ENCODE measurements at regions not wholly inside any gene's neighbourhood (a gene's known extent, or its start where the extent isn't known, plus 50 kb on each side); places are given as distances from the start of the nearest gene placed in this dataset.

GRCh38 chr20:6559791-6560190, 207.7 kb upstream of the BMP2 start:
- TF ChIP-seq CTCF (IDR thresholded peaks at IDR 0.05) = no peak
- intact Hi-C loops (cut with DNase I) = no loop called here

GRCh38 chr20:6558341-6558740, 209.1 kb upstream of the BMP2 start:
- Histone ChIP-seq H3K9me3 (no peaks in the 10 kb centered on the region), H3K9ac (ENCODE audit: low read depth in 2 of 2, low read length in 2 of 2) (no peak overlapping the region), H3K27me3 (no peaks in the 10 kb centered on the region), H3K27ac (no peak overlapping the region), H3K36me3 (no peaks in the 10 kb centered on the region), H3K4me1 (no peaks in the 10 kb centered on the region), H3K4me3 (no peak overlapping the region)
- DNase-seq = no peak
- no peak for TF ChIP-seq CTCF (IDR thresholded peaks at IDR 0.05)
- intact Hi-C loops (cut with DNase I) = no loop called here

More at GRCh38 chr20:6559791-6560190, 207.7 kb upstream of the BMP2 start:
- no peaks in the 10 kb centered on the region for H3K36me3 ChIP-seq
- H3K27me3 ChIP-seq = no peaks in the 10 kb centered on the region
- no peak overlapping the region for H3K9ac ChIP-seq (ENCODE audit: low read depth in 2 of 2, low read length in 2 of 2)
- H3K27ac ChIP-seq = no peak overlapping the region
- H3K9me3 ChIP-seq = no peaks in the 10 kb centered on the region
- no peaks in the 10 kb centered on the region for H3K4me1 ChIP-seq
- no peak for DNase-seq
- H3K4me3 ChIP-seq = no peak overlapping the region

GRCh38 chr20:6533761-6534479, 233.6 kb upstream of the BMP2 start:
- H3K36me3 ChIP-seq = no peaks in the 10 kb centered on the region
- H3K27ac ChIP-seq = no peak overlapping the region
- no peak overlapping the region for H3K4me3 ChIP-seq
- H3K27me3 ChIP-seq = no peaks in the 10 kb centered on the region
- H3K9me3 ChIP-seq = no peaks in the 10 kb centered on the region
- intact Hi-C loops (cut with DNase I) = no loop called here
- no peak for TF ChIP-seq CTCF (IDR thresholded peaks at IDR 0.05)
- no peak overlapping the region for H3K9ac ChIP-seq (ENCODE audit: low read depth in 2 of 2, low read length in 2 of 2)
- no peak for DNase-seq
- H3K4me1 ChIP-seq = no peaks in the 10 kb centered on the region

GRCh38 chr20:6533351-6533750, 234.1 kb upstream of the BMP2 start:
- Histone ChIP-seq H3K4me1 (no peaks in the 10 kb centered on the region), H3K36me3 (no peaks in the 10 kb centered on the region), H3K4me3 (no peak overlapping the region), H3K9ac (ENCODE audit: low read depth in 2 of 2, low read length in 2 of 2) (no peak overlapping the region), H3K9me3 (no peaks in the 10 kb centered on the region), H3K27ac (no peak overlapping the region), H3K27me3 (no peaks in the 10 kb centered on the region)
- TF ChIP-seq CTCF (IDR thresholded peaks at IDR 0.05) = no peak
- no peak for DNase-seq
- intact Hi-C loops (cut with DNase I) = no loop called here

GRCh38 chr20:6530779-6531315, 236.6 kb upstream of the BMP2 start:
- intact Hi-C loops (cut with DNase I) = no loop called here
- no peaks in the 10 kb centered on the region for H3K4me1 ChIP-seq
- H3K27me3 ChIP-seq = no peaks in the 10 kb centered on the region
- H3K27ac ChIP-seq = no peak overlapping the region
- H3K36me3 ChIP-seq = no peaks in the 10 kb centered on the region
- no peak for TF ChIP-seq CTCF (IDR thresholded peaks at IDR 0.05)
- no peak for DNase-seq
- no peak overlapping the region for H3K4me3 ChIP-seq
- no peaks in the 10 kb centered on the region for H3K9me3 ChIP-seq
- no peak overlapping the region for H3K9ac ChIP-seq (ENCODE audit: low read depth in 2 of 2, low read length in 2 of 2)

All from colonic mucosa (tissue), 4 donors.